Adipocyte (in vitro differentiated cells): ENCODE measurements at regions not wholly inside any gene's neighbourhood (a gene's known extent, or its start where the extent isn't known, plus 50 kb on each side); places are given as distances from the start of the nearest gene placed in this dataset.

Experiments
- DNase-seq: peaks from one replicate; pipeline ENCODE4 v3.0.0-alpha.2; 2015; ENCODE audit warnings: low read depth
- H3K27me3 ChIP-seq: replicated peaks from 2 replicates; pipeline ENCODE4 v1.7.0; 2013; ENCODE audit warnings: mild to moderate bottlenecking, low read length, moderate library complexity; ENCODE audit not compliant: control insufficient read depth, insufficient read depth
- H3K36me3 ChIP-seq: 2 replicates; pipeline ENCODE4 v1.7.0; 2013; ENCODE audit warnings: low read length, mild to moderate bottlenecking, moderate library complexity; ENCODE audit not compliant: control insufficient read depth, insufficient read depth, severe bottlenecking
- H3K4me1 ChIP-seq: 2 replicates; pipeline ENCODE4 v1.7.0; 2013; ENCODE audit warnings: mild to moderate bottlenecking, low read length, moderate library complexity; ENCODE audit not compliant: control insufficient read depth, insufficient read depth
- H3K4me3 ChIP-seq: 2 replicates; pipeline ENCODE4 v1.7.0; 2013; ENCODE audit warnings: mild to moderate bottlenecking, low read length, moderate library complexity
- H3K9ac ChIP-seq: 2 replicates; pipeline ENCODE4 v1.7.0; 2013; ENCODE audit warnings: mild to moderate bottlenecking, low read length, moderate library complexity
- H3K9me3 ChIP-seq: 2 replicates; pipeline ENCODE4 v1.7.0; 2013; ENCODE audit warnings: mild to moderate bottlenecking, low read length, moderate library complexity; ENCODE audit not compliant: control insufficient read depth

DNA sequence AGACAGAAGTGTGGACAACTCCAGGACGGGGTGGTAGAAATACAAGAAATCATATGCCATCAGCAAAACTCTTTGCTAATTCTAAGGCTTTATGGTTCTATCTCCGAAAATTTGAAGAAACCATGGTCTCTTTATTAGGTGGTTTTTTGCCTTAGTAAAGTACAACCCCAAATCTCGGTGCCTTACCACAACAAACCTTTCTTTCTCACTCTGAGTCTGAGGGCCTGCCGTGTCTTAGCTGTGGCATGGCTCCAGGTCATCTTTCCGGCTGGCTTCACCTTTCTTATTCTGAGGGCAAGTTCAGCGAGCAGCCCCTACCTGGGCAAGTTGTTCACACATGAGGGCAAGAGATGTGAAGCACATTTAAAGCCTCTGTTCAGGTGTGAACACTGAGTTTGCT lies 280.6 kb downstream of the TTLL7 start:
- H3K4me1 ChIP-seq, result no peaks in the 10 kb centered on the region
- H3K9me3 ChIP-seq, result no peaks in the 10 kb centered on the region
- DNase-seq, result no peak
- H3K27me3 ChIP-seq, result no peaks in the 10 kb centered on the region
- H3K36me3 ChIP-seq, result no peaks in the 10 kb centered on the region
- H3K9ac ChIP-seq, result no peak overlapping the region
- H3K4me3 ChIP-seq, result no peak overlapping the region

DNA sequence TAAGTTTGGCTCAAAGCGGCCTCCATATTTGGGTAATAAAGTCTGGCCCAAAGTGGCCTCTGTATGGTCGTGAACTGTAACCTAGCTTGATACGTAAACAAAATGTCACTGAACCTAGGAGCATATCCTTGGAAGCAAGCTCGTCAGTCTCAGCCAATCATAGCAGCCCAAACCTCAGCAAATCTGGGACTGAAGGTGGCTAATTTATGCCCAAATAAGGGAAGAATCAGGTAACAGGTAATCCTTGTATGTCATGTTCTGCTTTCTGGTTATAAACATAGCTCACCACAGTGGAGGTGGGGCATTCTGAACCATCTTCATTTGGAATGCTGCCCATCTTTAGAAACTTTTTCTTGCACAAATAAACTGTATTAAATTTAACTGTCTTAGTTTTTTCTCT lies 281.1 kb downstream of the TTLL7 start:
- Histone ChIP-seq H3K9me3 (no peaks in the 10 kb centered on the region), H3K4me1 (no peaks in the 10 kb centered on the region), H3K9ac (no peak overlapping the region), H3K36me3 (no peaks in the 10 kb centered on the region), H3K27me3 (no peaks in the 10 kb centered on the region), H3K4me3 (no peak overlapping the region)
- DNase-seq, result no peak

DNA sequence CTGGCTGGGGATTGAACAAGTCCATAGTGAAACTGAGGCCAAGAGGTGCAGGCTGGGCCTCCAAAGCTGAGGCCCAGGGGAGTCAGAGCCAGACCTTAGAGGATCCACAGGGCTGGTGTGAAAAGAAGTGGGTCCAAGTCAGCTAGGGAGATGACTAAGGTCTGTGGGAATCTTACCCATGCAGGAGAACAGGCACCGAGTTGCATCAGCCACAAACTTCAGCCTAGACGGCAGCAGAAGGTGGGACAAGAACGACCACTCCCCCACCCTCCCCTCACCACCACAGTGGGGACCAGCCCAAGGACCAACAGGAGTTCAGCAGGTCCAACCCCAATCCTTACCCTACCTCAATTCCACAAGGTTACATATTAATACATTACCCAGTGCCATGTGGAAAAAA lies 282.3 kb downstream of the TTLL7 start:
- H3K9ac ChIP-seq, result no peak overlapping the region
- no peak overlapping the region for H3K4me3 ChIP-seq
- H3K27me3 ChIP-seq, result no peaks in the 10 kb centered on the region
- H3K4me1 ChIP-seq, result no peaks in the 10 kb centered on the region
- no peaks in the 10 kb centered on the region for H3K36me3 ChIP-seq
- no peaks in the 10 kb centered on the region for H3K9me3 ChIP-seq
- no peak for DNase-seq

DNA sequence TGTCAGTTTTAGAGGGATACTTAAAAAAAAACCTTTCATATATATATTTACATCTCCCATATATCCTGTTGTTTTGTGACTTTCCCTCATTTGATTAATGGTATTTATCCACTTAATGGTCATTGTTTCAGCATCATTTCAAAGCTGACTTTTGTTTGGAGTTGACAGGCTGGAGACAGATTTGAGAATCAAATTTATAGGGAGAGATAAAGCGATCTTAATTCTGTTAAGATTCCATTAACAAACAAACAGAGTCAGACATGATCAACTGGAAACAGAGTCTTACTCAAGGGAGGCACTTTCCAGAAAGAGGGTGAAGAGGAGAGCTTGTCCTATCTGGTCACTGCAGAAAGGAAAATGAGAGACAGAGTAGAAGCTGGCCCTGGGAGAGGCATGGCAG lies 283.4 kb downstream of the TTLL7 start:
- Histone ChIP-seq H3K4me3 (no peak overlapping the region), H3K9ac (no peak overlapping the region), H3K4me1 (no peaks in the 10 kb centered on the region), H3K36me3 (no peaks in the 10 kb centered on the region), H3K9me3 (no peaks in the 10 kb centered on the region), H3K27me3 (no peaks in the 10 kb centered on the region)
- DNase-seq, result no peak

DNA sequence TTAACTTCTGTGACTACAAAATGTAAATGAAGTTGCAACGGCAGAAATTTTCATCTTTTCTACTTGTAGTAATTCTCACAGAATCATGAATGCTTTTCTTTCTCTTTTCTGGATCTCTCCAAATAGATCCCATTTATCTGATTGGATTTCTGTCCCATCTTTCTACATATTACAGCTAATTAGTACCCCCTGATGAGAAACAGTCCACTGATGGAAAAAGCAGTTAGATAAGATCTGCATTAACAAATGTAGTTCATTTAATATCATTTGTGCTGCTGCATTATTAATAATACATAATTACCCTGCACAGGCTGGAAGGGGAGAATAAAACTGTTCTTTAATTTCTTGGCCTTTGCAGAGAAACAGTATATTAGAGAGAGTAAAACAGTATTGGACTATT lies 289.3 kb downstream of the TTLL7 start:
- no peaks in the 10 kb centered on the region for H3K4me1 ChIP-seq
- no peak overlapping the region for H3K9ac ChIP-seq
- no peaks in the 10 kb centered on the region for H3K36me3 ChIP-seq
- DNase-seq, result no peak
- no peak overlapping the region for H3K4me3 ChIP-seq
- no peaks in the 10 kb centered on the region for H3K9me3 ChIP-seq
- no peaks in the 10 kb centered on the region for H3K27me3 ChIP-seq

DNA sequence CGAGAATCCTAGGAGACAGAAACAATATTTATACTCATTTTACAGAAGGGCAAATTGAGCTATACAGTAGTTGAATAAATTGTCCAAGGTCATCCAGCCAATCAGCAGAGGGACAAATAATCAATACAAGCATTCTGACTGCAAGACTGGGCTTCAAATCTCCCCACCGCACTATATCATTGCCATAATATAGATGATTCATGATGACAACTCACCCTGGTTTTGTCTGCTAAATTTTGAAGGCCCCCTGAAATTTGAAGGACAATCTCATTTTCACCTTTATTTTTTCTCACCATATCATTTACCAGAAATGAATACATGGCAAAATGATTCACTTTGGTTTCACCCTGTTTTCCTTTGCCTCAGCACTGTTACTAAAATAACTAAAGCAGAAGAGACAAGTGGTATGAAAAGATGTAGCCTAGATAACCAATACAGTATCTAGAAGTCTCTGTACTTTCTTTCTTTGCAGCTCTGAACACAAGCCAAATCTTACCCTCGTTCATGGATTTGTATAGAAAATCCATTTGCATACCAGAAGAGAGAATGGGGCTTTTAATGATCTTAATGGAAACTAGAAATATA lies 292.5 kb downstream of the TTLL7 start:
- H3K27me3 ChIP-seq, result no peaks in the 10 kb centered on the region
- H3K9ac ChIP-seq, result no peak overlapping the region
- no peaks in the 10 kb centered on the region for H3K4me1 ChIP-seq
- DNase-seq, result no peak
- H3K36me3 ChIP-seq, result no peaks in the 10 kb centered on the region
- no peak overlapping the region for H3K4me3 ChIP-seq
- no peaks in the 10 kb centered on the region for H3K9me3 ChIP-seq

DNA sequence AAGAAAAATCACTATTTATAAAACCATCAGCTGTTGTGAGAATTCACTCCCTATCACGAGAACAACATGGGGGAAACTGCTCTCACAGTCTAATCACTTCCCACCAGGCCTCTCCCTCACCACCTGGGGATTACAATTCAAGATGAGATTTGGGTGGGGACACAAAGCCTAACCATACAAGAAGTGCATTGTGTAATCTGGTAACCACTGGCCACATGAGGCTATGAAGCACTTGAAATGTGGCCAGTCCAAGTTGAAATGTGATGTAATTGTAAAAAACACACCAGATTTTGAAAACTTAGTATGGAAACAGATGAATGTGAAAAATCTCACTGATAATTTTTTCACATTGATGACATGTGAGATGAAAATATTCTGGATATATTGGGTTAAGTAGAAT lies 293.8 kb downstream of the TTLL7 start:
- Histone ChIP-seq H3K9me3 (no peaks in the 10 kb centered on the region), H3K4me1 (no peaks in the 10 kb centered on the region), H3K27me3 (no peaks in the 10 kb centered on the region), H3K9ac (no peak overlapping the region), H3K36me3 (no peaks in the 10 kb centered on the region), H3K4me3 (no peak overlapping the region)
- no peak for DNase-seq

DNA sequence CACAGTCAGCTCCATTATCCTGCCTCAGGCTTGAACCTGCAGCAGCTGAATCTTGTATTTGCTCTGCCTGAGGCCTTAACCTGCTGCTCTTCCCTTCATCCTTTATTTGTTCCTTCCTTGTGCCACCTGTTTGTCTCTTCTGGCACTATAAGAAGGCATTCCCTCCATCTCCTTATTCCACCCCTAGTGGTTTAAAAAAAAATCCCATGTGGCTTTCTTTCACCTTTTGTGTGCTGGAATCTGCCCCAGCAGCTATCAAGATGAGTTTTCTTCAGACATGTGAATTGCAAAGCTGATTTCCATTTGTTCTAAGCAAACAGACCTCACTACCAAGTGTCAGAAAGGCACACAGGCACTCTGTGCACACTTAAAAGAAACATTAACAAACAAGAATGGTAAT lies 294.6 kb downstream of the TTLL7 start:
- H3K9ac ChIP-seq, result no peak overlapping the region
- H3K27me3 ChIP-seq, result no peaks in the 10 kb centered on the region
- no peak for DNase-seq
- H3K4me1 ChIP-seq, result no peaks in the 10 kb centered on the region
- no peaks in the 10 kb centered on the region for H3K9me3 ChIP-seq
- no peaks in the 10 kb centered on the region for H3K36me3 ChIP-seq
- H3K4me3 ChIP-seq, result no peak overlapping the region

DNA sequence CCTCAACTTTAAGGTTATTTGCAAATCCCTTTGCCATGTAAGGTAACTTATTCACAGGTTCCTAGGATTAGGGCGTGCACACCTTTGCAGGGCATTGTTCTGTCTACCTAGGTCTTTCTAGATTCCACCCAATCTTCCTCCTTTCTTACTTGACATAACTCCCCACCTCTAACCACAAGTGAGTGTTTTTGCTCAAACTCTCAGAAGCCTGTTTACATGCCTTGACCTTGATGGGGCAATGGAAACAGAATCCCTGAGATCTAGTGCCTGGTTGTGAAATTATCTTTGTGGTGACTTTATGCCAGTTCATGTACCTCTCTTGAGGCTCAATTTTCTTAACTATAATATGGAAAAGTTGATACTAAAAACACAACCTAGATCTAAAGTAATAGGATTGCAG lies 296.6 kb downstream of the TTLL7 start:
- H3K9ac ChIP-seq, result no peak overlapping the region
- H3K4me3 ChIP-seq, result no peak overlapping the region
- H3K9me3 ChIP-seq, result peaks cover 3% of the 10 kb centered on the region
- no peaks in the 10 kb centered on the region for H3K4me1 ChIP-seq
- no peaks in the 10 kb centered on the region for H3K36me3 ChIP-seq
- DNase-seq, result no peak
- H3K27me3 ChIP-seq, result no peaks in the 10 kb centered on the region

DNA sequence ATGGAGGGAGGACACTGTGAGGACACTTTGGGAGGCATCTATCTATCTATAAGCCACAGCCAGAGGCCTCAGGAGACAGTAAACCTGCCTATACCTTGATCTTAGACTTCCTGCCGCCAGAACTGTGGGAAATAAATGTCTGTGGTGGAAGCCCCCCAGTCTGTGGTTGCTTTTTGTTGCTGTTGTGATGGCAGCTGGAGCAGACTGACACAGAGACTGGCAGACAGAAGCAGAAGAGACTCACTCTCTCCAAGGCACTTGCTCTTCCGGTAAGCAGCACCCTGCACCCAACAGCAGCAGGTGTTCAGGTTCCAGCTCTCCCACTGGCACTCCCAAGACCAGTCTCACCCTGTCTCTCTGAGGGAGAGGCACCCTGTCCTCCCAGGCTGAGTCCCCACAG lies 297.6 kb downstream of the TTLL7 start:
- H3K27me3 ChIP-seq, result no peaks in the 10 kb centered on the region
- no peak for DNase-seq
- H3K36me3 ChIP-seq, result no peaks in the 10 kb centered on the region
- H3K9ac ChIP-seq, result no peak overlapping the region
- peaks cover 3% of the 10 kb centered on the region for H3K9me3 ChIP-seq
- no peak overlapping the region for H3K4me3 ChIP-seq
- no peaks in the 10 kb centered on the region for H3K4me1 ChIP-seq

DNA sequence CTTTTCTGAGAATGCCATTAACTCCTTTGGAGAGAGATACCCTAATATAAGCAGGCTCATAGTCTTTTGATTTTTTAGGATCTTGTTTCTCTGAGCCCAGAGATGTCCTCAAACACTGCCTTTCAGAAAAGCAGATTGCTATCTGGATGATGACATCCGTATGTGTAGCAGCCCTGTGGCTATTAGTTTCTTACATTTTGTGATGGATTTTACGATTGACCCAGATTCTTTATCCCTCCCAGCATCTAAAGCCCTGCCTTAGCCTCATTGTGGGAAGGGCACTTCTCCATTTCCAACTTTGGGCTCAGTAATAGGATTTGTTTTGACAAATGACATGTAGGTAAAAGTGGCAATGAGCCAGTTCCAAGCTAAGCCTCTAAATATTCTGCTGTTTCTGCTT lies 300.3 kb downstream of the TTLL7 start:
- H3K4me1 ChIP-seq, result no peaks in the 10 kb centered on the region
- H3K9me3 ChIP-seq, result peaks cover 3% of the 10 kb centered on the region
- H3K36me3 ChIP-seq, result no peaks in the 10 kb centered on the region
- no peak overlapping the region for H3K4me3 ChIP-seq
- no peaks in the 10 kb centered on the region for H3K27me3 ChIP-seq
- H3K9ac ChIP-seq, result no peak overlapping the region
- no peak for DNase-seq

DNA sequence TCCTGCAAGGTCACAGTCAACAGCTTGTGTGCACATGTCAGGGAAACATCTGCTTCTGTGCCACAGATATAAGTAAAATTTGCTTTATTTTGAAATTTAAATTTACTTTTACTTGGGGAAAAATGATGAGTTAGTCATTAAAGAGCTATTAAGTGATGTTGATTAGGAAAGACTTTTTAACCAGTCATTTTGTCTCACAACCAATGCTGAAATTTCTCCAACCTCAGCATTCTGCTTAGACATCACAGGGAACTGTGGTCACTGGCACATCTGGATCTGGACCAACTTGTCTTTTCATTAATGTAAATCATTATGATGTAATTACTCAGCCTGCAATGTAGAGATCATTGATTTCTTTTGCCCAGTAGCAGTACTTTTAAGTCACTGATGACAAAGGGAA lies 301.0 kb downstream of the TTLL7 start:
- Histone ChIP-seq H3K4me3 (no peak overlapping the region), H3K27me3 (no peaks in the 10 kb centered on the region), H3K36me3 (no peaks in the 10 kb centered on the region), H3K9ac (no peak overlapping the region), H3K9me3 (peaks cover 3% of the 10 kb centered on the region), H3K4me1 (peaks cover 6% of the 10 kb centered on the region)
- no peak for DNase-seq
